ENCODE measurements at regions not wholly inside any gene's neighbourhood (a gene's known extent, or its start where the extent isn't known, plus 50 kb on each side); places are given as distances from the start of the nearest gene placed in this dataset.

DNA sequence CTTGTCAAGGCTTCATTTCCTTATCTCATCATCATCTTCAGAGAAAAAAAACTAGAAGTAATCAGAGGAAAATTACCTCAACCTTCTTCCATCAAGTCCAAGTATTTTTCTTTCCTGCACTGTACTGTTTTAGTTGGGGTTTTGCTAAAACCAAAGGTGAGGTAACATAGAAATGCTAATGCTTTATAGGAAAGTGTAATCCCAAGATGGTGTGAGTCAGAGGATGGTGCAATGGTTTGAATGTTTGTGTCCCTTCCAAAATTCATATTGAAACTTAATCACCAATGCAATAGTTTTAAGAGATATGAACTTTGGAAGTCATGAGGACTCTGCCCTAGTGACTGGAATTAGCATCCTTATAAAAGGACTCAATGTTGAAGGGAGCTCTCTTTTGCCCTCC is 79.5 kb downstream of the KBTBD8 start:
- TF ChIP-seq, protein P1, sequence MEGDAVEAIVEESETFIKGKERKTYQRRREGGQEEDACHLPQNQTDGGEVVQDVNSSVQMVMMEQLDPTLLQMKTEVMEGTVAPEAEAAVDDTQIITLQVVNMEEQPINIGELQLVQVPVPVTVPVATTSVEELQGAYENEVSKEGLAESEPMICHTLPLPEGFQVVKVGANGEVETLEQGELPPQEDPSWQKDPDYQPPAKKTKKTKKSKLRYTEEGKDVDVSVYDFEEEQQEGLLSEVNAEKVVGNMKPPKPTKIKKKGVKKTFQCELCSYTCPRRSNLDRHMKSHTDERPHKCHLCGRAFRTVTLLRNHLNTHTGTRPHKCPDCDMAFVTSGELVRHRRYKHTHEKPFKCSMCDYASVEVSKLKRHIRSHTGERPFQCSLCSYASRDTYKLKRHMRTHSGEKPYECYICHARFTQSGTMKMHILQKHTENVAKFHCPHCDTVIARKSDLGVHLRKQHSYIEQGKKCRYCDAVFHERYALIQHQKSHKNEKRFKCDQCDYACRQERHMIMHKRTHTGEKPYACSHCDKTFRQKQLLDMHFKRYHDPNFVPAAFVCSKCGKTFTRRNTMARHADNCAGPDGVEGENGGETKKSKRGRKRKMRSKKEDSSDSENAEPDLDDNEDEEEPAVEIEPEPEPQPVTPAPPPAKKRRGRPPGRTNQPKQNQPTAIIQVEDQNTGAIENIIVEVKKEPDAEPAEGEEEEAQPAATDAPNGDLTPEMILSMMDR (IDR thresholded peaks at IDR 0.05), result no peak

DNA sequence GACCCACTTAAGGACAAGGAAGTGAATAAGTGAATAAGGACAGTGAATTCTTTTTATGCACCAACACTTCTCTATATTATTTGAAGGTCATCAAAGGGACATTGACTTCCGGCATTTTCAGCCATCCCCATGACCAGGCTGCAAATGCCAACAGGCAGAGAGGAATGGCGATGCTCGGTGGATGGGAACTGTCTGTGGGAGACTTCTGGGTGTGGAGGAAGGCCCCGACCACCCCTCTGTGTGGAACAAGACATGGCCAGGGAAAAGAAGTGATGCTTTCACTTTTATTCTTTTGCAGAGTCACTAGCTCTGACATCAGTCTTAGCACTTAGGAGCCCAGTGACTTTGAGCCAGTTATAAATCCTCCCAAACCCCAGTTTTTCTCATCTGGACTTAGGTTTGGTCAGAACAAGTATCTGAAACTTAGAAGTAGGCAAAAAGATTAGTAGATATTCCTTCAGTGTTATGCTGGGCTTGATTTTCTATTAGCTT is 84.5 kb downstream of the KBTBD8 start:
- DNase-seq (ENCODE audit: low spot score), result no peak
- Histone ChIP-seq H3K27ac (no peak overlapping the region), H3K4me3 (no peak overlapping the region), H3K27me3 (replicated peaks; ENCODE audit: insufficient read depth) (no peaks in the 10 kb centered on the region), H3K36me3 (no peaks in the 10 kb centered on the region), H3K9me3 (no peaks in the 10 kb centered on the region), H3K4me1 (ENCODE audit: control insufficient read depth in 1 of 2, low read depth in 2 of 2) (no peaks in the 10 kb centered on the region)
- TF ChIP-seq, protein P1 (IDR thresholded peaks at IDR 0.05), result no peak
- ATAC-seq (ENCODE audit: insufficient number of reproducible peaks, low FRiP score, low read depth), result no peak

More for the DNA sequence above, 79.5 kb downstream of the KBTBD8 start:
- no peak for ATAC-seq (ENCODE audit: insufficient number of reproducible peaks, low FRiP score, low read depth)
- H3K4me1 ChIP-seq (ENCODE audit: control insufficient read depth in 1 of 2, low read depth in 2 of 2), result no peaks in the 10 kb centered on the region
- no peaks in the 10 kb centered on the region for H3K27me3 ChIP-seq (replicated peaks; ENCODE audit: insufficient read depth)
- no peak for DNase-seq (ENCODE audit: low spot score)
- no peaks in the 10 kb centered on the region for H3K9me3 ChIP-seq
- no peak overlapping the region for H3K27ac ChIP-seq
- H3K36me3 ChIP-seq, result no peaks in the 10 kb centered on the region
- no peak overlapping the region for H3K4me3 ChIP-seq

DNA sequence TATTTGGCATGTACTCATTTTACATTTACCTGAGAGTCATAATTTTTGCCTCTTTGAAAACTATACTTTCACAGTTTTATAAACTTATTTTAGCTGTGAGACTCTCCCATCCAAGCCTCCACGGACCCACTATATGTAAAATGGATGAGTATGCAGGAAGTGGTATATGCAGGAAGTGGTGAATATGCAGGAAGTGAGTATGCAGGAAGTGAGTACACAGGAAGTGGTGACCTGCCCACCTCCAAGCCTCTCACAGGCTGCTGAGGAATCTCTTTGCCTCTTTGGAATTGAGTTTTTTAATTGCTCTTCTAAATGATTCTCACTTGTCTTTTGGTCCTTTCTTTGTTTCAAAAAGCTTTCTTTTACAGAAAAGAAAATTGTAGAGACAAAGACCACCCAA is 85.2 kb downstream of the KBTBD8 start:
- TF ChIP-seq, protein P1 (IDR thresholded peaks at IDR 0.05), result no peak
- ATAC-seq (ENCODE audit: insufficient number of reproducible peaks, low FRiP score, low read depth), result no peak
- no peaks in the 10 kb centered on the region for H3K27me3 ChIP-seq (replicated peaks; ENCODE audit: insufficient read depth)

DNA sequence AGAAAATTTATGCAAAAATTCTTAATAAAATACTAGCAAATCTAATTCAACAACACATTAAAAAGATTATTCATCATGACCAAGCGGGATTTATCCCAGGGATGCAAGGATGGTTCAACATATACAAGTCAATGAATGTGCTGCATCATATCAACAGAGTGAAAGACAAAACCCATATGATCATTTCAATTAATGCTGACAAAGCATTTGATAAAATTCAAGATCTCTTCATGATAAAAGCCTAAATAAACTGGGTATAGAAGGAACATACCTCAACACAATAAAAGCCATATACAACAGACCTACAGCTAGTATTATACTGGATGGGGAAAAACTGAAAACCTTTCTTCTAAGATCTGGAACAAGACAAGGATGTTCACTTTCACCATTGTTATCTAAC is 89.7 kb downstream of the KBTBD8 start:
- TF ChIP-seq, protein P1 (IDR thresholded peaks at IDR 0.05), result no peak
- no peak overlapping the region for H3K27ac ChIP-seq
- no peaks in the 10 kb centered on the region for H3K27me3 ChIP-seq (replicated peaks; ENCODE audit: insufficient read depth)
- no peak overlapping the region for H3K4me3 ChIP-seq
- ATAC-seq (ENCODE audit: insufficient number of reproducible peaks, low FRiP score, low read depth) (no peak), DNase-seq (ENCODE audit: low spot score) (no peak)
- H3K4me1 ChIP-seq (ENCODE audit: control insufficient read depth in 1 of 2, low read depth in 2 of 2), result no peaks in the 10 kb centered on the region
- no peaks in the 10 kb centered on the region for H3K9me3 ChIP-seq
- no peaks in the 10 kb centered on the region for H3K36me3 ChIP-seq

More for the DNA sequence above, 85.2 kb downstream of the KBTBD8 start:
- H3K36me3 ChIP-seq, result no peaks in the 10 kb centered on the region
- H3K27ac ChIP-seq, result no peak overlapping the region
- H3K4me1 ChIP-seq (ENCODE audit: control insufficient read depth in 1 of 2, low read depth in 2 of 2), result no peaks in the 10 kb centered on the region
- DNase-seq (ENCODE audit: low spot score), result no peak
- H3K9me3 ChIP-seq, result no peaks in the 10 kb centered on the region
- no peak overlapping the region for H3K4me3 ChIP-seq

DNA sequence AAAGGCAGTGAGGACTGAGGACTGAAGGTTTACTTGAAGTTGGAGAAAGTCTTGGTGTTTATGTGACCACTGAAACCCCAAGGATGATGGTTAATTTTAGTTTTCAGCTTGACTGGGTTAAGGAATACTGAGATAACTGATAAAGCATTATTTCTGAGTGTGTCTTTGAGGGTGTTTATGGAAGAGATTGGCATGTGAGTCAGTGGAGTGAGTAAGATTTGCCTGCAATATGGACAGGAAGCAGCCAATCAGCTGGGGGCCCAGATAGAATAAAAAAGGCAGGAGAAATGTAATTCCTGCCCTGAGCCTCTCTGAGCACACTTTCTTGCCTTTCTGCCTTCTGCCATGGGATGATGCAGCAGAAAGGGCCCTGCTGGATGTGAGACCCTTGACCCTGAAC is 92.4 kb downstream of the KBTBD8 start:
- Histone ChIP-seq H3K4me3 (no peak overlapping the region), H3K27ac (no peak overlapping the region), H3K36me3 (no peaks in the 10 kb centered on the region), H3K27me3 (replicated peaks; ENCODE audit: insufficient read depth) (no peaks in the 10 kb centered on the region), H3K9me3 (no peaks in the 10 kb centered on the region), H3K4me1 (ENCODE audit: control insufficient read depth in 1 of 2, low read depth in 2 of 2) (no peaks in the 10 kb centered on the region)
- TF ChIP-seq, protein P1 (IDR thresholded peaks at IDR 0.05), result no peak
- DNase-seq (ENCODE audit: low spot score) (no peak), ATAC-seq (ENCODE audit: insufficient number of reproducible peaks, low FRiP score, low read depth) (no peak)
